GM19193 (cell line): ENCODE measurements at regions not wholly inside any gene's neighbourhood (a gene's known extent, or its start where the extent isn't known, plus 50 kb on each side); places are given as distances from the start of the nearest gene placed in this dataset.
A peak's percentile ranks its signal among the peaks of the same experiment; 100 is the strongest.

ENCODE experiments used
- POLR2A ChIP-seq: IDR thresholded peaks from 4 replicates; pipeline ENCODE4 v1.6.1; 2011; ENCODE audit not compliant: insufficient read depth, insufficient read length; ENCODE audit errors: extremely low read depth

DNA sequence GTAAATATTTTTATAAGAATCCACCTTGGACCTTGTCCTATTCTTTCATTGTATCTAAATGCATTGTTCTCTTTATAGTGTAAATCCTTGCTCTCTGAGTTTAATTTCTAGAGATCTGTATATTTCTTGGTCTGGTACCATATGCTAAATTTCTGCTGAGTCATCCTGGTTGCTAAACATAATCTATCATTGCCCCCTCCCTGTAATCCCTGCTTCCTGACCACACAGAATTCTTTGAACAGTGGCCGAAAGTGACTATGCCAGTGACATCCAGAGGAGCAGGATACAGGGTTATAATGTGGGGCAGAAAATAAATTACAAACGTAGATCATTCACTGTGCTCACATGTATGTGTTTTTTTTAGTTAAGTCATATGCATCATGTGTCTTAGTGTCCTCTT is 143.1 kb downstream of the DIPK2A start:
- no peak for TF ChIP-seq POLR2A

DNA sequence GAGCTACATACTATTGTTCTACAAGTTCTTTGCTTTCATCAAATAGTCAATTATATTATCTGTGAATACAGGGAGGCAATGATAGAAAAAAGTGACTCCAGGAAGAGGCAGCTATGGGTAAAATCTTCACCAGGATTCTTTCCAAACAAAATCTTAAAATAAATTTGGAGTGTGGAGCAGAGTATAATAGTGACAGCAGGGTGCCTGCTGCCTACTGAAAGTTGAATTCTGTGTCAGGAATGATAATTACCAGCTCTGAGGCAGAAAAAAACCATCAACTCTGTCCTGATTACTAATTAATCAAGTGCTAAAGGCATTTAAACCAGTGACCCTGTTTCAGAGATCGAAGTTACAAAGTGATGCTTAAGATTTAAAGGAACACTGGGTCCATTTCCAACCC is 148.0 kb downstream of the DIPK2A start:
- TF ChIP-seq POLR2A = no peak

DNA sequence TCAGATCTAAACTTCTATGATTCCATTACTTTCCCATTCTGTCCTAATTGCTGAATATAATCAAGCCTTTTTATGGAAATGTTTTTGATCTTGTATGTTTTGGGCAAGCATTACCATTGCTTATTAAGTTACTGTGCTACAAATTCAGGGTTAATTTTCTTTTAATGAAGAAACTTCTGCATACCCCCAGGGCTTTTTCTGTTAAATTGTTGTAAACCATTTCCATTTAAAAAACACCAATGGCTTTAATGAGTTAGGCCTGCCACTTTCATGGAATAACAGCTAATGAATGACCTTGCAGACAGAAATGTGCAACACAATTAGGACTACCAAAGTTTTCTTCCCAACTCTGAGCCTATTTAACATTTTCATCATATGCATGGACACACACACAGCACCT is 150.0 kb downstream of the DIPK2A start:
- no peak for TF ChIP-seq POLR2A

DNA sequence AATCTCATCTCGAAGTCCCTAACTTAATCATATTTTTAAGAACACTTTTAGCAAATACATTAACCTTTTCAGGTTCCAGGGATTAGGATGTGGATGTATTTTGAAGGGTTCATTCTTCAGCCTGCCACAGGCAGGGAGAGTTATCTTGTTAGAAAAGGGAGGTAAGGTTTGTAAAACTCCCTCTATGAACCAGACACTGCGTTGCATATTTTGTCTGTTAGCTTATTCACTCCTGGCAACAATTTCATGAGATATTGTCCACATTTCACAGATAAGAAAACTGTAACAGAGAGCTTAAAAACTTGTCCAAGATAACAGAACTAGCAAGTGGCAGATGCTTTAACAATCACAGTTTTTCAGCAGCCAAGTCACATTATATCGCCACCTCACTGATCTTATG is 155.4 kb downstream of the DIPK2A start:
- TF ChIP-seq POLR2A = no peak

DNA sequence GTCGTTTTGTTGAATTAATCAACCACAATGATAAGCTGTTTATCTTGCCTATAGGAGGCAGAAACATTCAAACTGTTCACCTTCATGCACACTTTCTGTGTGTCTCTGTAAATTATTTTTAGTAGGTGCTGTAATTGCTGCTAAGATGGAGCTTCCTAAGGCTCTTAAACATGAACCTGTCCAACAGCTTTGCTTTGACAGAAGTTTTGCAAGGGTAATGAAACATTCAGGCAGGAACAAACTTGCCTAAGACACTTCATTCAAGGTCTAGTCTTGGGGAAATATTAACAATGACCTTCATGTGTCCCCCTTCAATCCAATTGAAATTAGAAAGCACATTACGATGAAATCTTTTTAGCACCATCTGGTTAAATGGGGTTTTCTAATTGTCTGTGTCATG is 156.1 kb downstream of the DIPK2A start:
- TF ChIP-seq POLR2A = no peak

DNA sequence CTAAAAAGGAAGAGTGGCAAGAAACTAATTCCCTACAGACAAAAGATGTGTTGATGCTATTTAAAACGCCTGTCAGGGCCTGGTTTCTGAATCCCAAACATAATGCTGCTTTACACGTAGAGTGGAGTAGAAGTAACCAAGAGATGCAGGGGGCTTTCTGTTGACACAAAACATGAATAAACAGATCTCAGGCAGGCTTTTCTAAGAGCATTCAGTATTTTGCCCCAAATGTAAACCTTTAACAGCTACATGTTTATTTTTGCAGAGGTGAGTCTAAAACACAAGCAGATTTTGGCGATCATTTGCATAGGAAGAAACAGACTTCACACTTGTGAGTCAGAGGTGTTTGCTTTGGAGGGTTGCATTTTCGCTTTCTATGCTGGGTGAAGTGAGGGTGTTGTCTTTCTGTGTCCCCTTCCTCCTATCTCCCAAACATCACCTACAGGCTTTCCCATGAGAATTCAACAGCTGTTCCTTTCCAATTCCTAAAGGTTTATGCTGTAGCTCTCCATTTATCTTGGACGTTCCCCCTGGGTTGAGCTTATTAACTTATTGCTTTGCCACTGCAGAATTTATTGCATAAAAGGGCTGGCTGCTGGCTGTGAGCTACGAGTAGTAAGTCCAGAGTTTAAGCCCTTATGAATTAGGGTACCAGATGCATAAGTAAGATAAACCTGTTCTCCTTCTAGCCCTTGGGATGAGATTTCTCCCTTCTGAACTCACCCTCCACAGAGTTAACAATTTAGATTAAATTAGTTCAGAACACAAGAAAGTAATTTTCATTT is 156.7 kb downstream of the DIPK2A start:
- peak; percentile 22 for TF ChIP-seq POLR2A

DNA sequence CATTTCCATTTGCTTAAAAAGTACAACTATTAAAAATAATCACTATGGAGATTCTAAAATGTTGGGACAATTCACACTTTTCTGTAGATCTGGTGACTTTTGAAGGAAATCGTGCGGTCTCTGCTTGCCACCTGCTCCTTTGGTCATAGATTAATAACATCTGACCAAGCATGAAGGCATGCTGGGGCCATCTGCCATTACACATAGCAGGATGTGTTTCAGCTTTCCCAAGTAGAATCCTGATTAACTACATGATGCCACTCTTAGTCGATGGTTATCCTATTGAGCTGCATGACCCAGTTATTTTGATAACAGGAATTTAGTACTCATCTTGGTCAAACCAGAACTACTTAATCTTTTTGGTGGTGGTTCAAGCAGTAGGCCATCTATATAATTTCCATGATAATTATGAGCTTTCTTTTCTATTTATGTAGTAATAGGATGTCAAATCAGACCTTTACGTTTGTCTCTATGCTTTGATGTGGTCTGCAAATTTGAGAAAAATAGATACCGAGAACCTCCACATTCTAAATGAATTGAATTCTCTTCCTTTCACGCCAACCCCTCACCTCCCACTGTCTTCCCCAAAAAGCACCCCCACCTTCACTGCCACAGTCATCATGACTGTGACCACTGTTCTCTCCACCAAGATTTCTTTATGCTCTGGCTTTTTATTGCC is 158.1 kb downstream of the DIPK2A start:
- no peak for TF ChIP-seq POLR2A

DNA sequence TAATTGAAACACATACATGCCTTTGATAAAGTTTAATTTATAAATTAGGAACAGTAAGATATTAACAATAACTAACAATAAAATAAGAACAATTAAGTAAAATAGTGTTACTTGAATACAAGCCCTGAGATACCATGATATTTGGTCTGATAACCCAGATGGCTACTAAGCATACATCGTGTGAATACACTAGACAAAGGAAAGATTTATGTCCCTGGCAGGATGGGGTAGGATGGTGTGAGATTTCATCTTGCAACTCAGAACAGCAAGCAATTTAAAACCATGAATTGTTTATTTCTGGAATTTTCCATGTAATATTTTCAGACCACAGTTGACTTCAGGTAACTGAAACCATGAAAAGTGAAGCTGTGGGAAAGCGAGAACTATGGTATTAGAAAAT is 169.5 kb downstream of the DIPK2A start:
- TF ChIP-seq POLR2A = no peak

DNA sequence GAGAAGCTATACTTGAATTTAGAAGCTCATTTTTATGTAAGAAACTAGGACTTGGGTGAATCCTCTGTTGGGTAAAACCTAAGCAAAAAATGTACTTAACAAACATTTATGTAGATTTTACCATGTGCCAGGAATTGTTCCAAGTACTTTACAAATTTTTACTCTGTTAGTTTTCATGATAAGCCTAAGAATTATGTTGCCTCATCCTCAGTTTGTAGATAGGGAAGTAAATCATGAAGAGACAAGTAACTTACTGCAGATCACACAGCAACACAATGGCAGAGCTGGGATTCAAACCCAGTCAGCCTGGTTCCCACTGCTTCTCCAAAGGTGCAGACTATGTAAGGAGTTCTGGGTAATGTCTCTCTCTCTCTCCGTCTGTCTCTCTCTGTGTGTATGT is 169.9 kb downstream of the DIPK2A start:
- TF ChIP-seq POLR2A = no peak

DNA sequence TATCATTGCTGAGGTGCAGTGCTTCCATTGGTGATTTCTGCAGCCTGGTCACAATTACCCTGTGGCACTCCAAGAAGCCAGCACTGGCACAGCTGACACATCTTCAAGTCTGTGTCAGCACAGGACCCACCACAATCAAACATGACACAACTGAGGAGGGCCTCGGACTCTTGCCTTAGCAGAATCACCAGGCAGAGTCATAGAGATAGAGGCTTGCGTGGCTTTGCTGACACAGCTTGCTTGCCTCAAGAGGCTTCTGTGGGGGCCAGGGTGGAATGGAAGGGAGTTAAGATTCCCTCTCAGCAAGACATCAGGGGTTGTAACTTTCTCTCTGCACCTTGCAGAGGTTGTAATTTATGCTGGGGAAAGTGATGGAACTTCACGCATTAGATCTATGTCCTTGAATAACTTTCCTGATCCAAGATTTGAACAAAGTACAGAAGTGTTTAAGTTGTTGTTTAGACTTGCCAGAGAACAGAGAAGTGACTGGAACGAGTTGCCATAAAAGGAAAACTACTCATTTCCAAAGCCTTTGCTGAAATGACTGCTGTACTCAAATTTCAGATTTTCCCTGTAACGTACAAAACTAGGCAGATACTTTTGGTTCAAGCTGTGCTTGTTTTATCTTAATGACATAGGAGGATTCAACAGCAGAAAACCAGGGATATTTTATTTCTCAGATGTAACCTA is 170.7 kb downstream of the DIPK2A start:
- no peak for TF ChIP-seq POLR2A

DNA sequence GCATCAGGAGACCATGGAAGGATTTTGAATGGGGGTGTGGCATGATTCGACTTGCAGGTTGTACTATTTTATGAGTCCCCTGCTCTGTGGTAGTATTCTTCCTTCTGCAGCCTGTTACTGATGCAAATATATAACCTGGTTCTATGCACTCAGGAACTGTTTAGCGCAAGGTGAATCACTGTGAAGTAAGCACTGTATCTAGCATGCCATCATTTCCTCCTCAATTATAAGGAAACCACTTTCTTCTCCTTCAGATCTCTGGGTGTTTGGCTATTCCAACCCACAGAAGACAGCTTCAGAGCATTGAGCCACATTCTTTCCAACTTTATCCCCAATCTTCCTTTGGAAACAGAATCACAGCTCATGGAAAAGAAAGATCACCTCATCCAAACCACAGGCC is 176.7 kb downstream of the DIPK2A start:
- TF ChIP-seq POLR2A = no peak

DNA sequence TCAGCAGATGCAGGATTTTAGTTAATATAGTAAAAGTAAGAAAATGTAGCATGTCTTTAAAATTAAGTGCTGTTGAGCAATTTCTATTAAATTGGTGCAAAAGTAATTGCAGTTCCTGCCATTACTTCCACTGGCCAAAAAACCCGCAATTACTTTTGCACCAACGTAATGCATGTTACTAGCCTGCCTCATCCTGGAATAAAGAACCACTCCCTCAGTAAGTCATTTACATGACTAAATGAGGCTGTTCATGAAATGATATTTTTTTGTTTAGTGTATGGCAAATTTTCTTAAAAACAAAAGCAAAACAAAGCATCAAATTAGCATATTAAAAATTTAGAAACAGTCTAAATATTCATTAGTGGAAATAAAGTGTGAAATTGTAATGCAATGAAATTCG is 180.4 kb downstream of the DIPK2A start:
- no peak for TF ChIP-seq POLR2A

DNA sequence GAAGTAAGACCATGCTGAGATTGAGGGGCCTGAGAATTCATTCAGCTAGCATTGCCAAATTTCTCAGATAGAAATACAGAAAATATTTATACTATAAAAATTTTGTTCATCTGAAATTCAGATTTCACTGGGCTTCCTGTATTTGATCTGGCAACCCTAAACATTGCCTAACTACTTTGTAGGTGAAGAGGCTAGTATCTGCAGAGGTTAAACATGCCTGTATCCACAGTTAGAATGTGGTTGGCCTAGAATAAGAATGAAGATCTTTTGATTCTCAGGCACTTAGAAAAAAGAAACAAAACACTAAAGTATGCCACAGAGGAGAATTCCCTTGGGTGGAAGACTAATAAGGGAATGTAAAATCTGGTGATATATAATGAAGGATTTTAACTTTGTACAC is 189.0 kb downstream of the DIPK2A start:
- TF ChIP-seq POLR2A = no peak

DNA sequence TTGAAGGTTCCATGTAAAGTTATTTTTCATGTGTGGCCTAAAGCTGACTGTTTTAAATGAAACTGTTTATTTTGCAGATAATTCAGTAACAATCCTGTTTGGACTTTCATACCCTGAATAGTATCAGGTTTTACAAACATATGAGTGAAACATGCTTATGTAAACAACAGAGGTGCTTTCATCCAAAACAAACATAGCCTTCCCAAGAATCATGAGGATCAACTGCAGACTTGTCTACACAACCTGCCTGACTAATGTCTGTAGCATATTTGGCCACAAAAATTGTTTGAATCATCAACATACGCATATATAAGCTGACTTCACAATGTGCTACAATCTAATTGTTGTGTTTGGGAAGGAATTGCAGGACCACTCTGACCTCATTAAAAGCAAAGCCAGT is 190.4 kb downstream of the DIPK2A start:
- no peak for TF ChIP-seq POLR2A

DNA sequence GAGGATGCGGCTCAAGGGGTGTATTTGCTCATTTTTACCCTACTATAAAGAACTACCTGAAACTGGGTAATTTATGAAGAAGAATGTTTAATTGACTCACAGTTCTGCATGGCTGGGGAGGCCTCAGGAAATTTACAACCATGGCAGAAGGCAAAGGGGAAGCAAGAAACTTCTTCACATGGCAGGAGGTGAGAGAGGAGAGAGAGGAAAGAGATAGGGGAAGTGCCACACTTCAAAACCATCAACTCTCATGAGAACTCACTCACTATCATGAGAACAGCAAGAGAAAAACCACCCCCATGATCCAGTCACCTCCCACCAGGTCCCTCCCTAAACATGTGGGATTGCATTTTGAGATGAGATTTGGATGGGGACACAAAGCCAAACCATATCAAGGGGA is 192.7 kb downstream of the DIPK2A start:
- no peak for TF ChIP-seq POLR2A

DNA sequence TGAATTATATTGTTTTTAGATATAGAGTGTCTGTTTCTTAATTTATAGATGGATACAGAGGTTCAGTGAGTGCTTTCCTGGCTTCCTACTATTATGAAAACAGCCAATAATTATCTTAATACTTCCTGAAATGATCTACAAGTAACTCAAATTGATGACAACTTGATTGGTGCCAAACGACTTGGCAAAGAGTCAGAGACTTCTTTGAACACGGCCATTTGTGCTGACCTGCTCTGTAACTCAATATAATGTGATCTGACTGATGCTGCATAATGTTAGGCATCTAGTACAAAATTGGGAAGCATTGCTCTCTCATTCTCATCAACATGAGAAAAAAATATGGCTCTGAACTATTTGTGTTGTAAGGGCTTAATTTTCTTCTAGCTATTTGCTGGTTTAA is 193.9 kb downstream of the DIPK2A start:
- no peak for TF ChIP-seq POLR2A
